ENCODE measurements at regions not wholly inside any gene's neighbourhood (a gene's known extent, or its start where the extent isn't known, plus 50 kb on each side); places are given as distances from the start of the nearest gene placed in this dataset.
"Not testable (repeated sequence)": the region's sequence is repeated elsewhere in the genome, so short reads cannot be mapped to it uniquely, and the experiment has no call there.

DNA sequence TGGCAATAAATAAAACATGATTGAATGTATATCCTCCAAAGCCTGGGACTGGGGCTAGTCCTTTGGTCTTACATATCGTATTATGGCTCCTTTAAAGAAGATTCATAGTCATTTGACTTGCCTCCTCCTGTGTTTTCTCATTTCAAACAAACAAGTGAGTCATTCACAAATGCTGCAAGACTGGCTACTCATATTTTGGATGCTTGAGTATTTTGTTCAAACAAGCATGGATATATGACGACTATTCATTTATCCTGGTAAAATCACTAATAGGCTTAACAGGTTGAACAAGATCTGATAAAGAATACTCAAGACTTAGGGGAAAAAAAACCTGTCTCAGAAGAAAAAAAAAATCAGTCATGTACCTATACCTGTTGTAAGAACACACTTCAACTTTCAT lies 111.1 kb upstream of the CCDC28A start:
- DNase-seq (ENCODE audit: low spot score), result peak; percentile 20

DNA sequence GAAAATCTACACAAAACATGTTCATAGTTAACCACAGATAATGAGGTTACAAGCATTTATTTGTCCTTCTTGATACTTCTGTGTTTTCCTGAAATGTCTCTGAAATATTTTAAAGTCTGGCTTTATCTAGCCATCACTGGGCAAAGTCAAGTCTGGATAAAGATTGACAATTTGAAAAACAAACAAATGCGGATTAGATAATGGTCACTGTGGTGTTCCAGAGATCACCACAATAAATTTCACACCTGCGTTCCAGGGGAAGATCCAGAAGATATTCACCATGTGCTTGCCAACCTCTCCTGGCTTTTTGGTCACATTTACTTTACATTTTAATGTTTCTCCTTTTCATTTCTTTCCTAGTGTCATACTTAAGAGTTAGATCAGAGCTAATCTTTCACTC lies 109.7 kb upstream of the CCDC28A start:
- no peak for DNase-seq (ENCODE audit: low spot score)

DNA sequence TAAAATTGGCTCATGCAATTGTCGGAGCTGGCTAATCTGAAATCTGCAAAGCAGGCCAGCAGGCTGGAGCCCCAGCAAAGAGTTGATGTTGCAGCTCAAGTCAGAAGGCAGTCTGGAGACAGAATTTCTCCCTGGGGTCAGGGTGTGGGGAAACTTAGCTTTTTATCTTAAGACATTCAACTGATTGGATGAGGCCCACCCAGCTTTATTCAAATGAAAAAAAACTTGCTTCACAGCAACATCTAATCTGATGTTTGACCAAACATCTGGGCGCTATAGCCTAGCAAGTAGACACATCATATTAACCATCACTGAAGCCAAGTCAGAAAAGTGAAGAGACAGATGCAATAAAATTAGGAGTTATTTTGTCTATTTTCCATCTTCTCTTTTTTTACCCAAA lies 108.8 kb upstream of the CCDC28A start:
- DNase-seq (ENCODE audit: low spot score), result no peak

DNA sequence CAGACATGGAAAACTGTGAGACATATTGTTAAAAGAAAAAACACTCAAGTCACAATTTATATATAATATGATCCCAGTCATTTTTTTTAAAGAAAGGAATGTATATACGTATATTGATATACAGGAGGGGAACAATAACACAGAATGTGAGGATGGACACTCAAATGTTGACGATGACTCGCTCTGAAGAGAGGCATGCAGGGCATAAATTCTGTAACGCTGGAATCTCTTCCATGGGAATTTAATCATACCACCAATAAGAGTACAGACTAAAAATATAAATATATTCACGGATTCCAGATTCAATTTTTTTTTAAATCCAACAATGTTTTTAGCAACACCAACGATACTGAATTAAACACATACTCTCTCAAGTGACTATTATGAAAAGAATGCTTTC lies 106.9 kb upstream of the CCDC28A start:
- no peak for DNase-seq (ENCODE audit: low spot score)

DNA sequence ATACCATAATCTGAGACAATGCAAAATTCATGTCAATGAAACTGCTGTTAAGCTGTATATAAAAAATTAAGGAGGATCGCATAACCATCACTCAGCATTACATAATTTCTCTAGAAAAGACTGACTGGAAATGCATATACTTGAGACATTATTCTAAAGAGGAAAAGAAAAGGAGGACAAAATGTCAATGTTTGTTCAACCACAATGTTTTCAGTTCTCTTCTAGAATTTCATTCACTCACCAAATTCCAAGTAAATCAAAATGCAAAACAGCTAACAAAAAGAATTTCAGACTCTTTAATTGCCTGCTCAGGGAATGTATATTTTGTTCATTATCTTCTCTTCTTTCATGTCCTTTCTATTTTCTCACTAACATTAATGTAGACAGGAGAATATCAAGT lies 106.2 kb upstream of the CCDC28A start:
- no peak for DNase-seq (ENCODE audit: low spot score)

DNA sequence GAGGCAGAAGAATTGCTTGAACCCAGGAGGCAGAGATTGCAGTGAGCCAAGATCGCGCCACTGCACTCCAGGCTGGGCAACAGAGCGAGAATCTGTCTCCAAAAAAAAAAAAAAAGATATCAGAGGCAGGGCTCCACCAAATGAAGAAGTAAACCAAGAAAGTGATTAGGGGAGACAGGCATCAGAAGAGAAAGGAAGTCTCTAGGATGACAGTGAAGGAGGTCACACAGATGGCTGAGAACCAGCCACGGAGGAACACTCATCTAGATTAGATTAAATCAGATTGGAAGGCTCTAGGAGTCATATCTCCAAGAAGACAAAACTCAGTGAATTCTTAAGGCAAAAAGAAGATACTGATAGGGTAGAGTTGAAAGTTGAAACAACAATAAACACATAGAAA lies 102.2 kb upstream of the CCDC28A start:
- DNase-seq (ENCODE audit: low spot score), result no peak

DNA sequence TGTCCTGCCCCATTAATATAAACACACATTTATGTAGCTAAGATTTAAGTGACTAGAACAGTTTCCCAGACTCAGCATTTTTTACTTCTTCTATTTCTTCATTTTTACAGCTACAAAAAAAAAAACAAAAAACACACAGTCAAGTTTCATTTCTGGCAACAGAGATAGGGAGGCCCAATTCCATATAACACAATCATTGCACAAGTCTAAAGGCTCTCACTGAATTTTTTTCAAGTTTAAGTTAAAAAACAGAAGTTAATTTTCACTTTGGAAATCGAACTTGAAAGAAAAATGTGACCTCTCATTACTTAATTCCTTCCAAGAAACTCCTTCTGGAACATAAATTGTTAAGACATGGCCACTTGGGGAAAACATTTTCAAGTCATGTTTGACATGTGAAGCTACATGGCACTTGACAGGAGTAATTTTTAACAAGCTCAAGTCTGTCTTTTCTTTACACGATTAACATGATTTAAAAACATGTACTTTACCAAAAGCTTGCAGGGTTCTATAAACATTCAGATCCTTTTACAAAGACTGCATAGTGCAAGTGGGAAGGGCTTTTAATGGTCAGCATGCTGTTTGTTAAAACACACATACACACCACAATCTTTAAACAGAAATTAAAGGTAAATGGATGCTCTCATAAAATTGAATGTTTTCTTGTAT lies 100.1 kb upstream of the CCDC28A start:
- DNase-seq (ENCODE audit: low spot score), result no peak

DNA sequence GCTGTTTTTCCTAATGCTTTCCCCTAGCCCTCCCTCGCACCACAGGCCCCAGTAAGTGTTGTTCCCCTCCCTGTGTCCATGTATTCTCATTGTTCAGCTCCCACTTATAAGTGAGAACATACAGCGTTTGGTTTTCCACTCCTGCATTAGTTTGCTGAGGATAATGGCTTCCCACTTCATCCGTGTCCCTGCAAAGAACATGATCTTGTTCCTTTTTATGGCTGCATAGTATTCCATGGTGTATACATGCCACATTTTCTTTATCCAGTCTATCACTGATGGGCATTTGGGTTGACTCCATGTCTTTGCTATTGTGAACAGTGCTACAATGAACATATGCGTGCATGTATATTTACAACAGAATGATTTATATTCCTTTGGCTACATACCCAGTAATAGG lies 99.1 kb upstream of the CCDC28A start:
- not testable (repeated sequence) for DNase-seq (ENCODE audit: low spot score)

DNA sequence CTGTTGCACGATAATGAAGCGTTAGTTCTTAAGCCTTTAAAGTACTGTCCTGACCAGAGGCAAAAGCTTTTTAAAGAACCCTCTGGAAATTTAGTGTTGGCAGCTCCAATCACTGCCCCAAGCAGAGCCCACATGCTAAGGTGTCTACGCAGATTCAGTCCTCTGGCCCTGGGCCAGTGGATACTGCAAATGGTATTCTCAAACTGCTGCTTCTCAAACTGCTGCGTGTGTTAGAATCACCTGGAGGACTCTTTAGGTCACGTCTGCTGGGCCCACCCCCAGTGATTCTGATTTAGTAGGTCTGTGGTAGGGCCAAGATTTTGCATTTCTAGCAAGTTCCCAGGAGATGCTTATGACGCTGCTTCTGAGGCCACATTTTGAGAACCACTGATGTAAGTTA lies 96.0 kb upstream of the CCDC28A start:
- no peak for DNase-seq (ENCODE audit: low spot score)

DNA sequence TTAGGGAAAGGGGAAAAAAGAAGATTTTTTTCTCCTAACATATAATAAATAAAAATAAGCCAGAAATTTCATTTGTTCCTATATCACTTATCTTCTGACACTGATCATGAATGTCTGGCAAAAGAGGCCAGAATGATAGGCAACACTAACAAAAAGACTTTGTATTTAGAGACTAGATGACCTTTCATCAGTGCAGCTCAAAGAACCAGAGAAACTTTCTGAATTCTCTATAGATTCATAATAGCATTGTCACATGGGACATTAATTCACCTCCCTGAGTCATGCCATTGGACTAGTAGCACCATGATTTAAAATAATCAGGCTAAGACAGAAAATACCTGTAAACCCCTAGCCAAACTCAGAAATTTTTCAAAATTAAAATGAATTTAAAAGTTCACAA lies 95.4 kb upstream of the CCDC28A start:
- no peak for DNase-seq (ENCODE audit: low spot score)

DNA sequence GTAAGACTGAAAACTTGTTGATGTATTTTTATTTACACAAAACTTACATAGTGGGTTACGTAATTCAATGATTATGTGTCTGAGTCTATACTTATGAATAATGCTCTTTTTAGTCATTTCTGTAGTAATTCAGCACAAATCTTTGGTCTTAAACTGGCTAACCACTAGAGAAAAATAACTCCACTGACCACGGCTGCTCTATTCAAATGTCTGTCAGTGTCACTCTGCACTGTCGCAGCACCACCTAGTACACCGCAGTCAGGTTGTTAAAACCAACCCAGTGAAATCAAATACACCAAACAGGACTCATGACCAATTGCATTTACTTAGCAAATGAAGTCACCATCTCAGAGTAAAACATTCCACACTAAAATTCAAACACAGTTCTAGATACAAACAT lies 93.5 kb upstream of the CCDC28A start:
- DNase-seq (ENCODE audit: low spot score), result no peak

DNA sequence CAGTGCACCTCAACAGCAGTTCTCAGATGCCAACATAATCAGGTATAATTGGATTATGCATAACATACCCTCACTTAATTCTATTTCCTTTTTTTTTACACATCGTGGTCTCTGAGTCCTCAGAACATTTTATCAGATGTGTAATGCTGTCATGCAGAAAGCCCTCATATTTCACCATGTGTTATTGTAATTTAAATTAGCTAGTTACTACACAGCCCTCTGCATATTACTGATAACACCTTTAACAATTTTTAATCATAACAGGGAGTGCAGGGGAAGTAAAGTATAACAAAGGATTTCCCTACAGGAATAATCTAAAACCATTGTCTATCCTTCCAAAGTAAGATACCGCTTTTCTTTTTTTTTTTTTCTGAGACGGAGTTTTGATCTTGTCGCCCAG lies 91.9 kb upstream of the CCDC28A start:
- no peak for DNase-seq (ENCODE audit: low spot score)

DNA sequence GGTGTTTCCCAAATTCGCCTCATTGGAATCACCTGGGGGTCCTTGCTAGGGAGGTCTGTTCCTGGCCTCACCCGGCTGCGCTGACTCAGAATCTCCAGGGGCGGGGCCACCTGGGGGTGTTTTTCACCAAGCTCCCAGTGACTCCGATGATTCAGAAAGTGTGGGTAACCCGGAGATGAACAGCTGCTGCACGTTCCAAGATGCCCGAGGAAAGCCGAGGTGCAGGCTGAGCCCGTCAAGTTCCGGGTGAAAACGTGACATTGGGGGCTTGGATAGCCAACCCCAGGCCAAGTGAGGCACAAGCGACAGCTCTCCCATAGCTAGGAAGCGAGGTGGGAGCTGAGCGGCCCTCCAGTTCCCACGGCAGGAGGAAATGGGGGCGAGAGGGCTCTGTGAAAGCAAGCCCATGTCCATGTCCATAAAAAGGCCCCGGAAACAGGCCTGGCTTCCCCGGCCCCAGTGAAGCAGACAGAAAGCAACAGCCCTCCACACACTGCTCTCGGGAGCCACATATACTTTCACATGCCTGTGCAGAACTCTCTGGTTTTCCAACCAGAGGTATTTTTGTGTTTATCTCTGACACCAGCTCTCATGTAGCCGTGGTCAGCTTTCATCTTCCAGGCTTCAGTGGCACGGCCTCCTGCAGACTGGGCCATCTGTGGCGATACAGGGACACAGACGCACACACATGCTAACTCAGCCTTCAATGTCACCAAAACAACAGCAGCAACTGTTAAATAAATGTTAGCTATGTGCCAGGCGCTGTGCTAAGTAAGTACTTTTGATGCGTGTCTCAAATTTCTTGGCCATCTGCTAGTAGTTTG lies 90.7 kb upstream of the CCDC28A start:
- DNase-seq (ENCODE audit: low spot score), result no peak

DNA sequence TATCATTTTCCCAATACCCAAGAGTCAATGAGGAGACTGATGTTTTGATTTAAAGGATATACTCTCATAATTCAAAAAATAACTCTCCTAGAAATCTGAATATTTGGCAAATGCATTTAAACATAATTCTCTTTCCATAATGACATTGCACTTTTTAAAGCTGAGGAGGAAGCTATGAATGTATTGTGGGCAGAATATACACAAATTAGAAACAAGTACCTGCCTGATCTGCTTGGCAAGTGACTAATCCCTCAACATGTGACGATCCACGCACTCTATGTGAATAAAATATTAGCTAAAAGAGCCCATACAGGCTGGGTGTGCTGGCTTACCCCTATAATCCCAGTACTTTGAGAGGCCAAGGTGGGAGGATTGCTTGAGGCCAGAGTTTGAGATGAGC lies 88.3 kb upstream of the CCDC28A start:
- DNase-seq (ENCODE audit: low spot score), result no peak

DNA sequence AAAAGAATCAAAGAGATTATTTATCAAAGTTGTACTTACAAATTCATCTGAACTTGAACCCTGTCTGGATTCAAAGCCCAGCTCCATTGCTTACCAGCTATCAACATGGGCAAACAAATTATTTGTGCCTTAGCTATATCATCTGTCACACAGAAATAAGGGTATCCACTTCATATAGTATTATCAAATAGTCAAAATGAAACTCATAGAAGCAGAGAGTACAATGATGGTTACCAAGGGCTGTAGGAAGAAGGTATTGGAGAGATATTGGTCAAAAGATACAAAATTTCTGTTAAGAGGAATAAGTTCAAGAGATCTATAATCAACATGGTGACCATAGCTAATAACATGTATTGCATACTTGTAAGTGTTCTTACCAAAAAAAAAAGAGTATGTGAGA lies 87.8 kb upstream of the CCDC28A start:
- DNase-seq (ENCODE audit: low spot score), result no peak

DNA sequence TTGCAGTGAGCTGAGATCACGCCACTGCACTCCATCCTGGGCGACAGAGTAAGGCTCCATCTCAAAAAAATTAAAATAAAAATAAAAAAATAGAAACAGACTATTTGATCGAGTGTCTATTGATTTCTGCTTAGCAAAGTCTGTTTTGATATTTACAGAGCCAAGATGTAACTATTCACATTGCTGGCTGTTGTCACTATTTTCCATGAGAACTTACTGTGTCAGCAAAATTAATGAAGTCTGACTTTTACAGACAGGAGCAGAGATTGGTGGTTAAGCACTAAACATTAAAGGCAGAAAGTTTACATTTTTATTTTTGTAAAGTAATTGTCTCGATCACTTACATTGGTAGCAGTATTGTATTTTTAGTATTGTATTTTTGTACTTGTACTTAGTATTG lies 85.0 kb upstream of the CCDC28A start:
- no peak for DNase-seq (ENCODE audit: low spot score)

DNA sequence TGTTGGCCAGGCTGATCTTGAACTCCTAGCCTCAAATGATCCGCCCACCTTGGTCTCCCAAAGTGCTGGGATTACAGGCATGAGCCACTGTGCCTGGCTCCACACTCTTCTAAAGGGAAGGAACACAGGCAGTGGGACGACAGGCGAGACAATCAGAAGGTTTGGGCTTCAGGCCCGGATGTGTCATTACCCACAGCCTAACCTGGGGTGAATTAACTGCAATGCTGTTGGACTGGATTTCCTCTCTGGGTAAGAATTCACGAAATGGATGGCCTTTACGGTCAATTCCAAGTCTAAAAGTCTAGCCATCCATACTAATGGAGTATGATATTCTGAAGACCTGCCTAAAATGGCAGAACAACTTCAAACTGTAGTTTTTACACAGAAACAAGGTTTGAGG lies 83.7 kb upstream of the CCDC28A start:
- DNase-seq (ENCODE audit: low spot score), result no peak

DNA sequence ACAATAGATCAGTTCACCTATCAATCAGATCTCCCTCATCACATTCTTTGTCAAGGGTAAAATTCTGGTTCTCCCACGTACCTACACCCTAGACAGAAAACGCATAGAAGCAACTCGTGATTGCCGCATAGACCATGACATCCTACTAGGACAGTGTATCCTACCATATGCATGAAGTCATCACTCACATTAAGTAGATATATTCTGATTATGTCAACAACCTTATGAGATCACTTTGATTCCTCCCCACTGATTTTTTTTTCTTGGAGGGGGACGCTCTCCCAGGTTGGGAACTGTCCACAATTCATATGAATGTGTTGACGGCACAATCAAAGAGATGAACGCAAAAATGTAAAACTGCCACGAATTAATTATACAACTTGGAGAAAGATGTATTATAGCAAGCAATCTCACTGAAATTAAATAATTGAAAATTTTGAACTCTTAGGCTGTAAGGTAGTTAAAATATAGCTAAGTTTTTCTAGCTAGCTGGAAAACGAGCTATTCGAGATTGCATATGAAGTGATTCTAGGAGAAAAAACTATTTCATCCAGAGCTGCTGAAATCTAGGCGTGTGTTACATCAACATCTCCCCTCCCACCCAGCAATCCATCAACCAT lies 82.5 kb upstream of the CCDC28A start:
- no peak for DNase-seq (ENCODE audit: low spot score)

DNA sequence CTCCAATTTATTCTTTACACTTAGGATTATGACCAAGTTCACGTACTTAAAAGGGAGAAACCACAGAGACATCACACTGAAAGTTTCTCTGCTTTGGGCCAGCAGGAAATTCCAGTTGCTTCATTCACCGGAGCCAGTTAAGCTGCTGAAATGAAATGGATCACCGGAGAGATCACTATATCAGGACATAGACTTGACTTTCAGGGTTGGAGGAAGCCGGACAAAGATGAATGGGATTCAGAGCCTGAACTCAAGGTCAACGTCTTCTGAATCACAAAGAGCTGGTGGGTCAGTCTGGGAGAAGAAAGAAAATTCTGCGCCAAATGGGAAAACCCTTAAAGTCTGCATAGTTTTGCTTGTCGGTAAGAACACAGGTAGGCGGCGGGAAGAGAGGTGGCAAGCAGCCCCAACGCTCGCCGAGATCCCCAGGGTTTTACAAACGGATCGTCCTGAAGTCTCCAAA lies 81.9 kb upstream of the CCDC28A start:
- DNase-seq (ENCODE audit: low spot score), result peak; percentile 77

DNA sequence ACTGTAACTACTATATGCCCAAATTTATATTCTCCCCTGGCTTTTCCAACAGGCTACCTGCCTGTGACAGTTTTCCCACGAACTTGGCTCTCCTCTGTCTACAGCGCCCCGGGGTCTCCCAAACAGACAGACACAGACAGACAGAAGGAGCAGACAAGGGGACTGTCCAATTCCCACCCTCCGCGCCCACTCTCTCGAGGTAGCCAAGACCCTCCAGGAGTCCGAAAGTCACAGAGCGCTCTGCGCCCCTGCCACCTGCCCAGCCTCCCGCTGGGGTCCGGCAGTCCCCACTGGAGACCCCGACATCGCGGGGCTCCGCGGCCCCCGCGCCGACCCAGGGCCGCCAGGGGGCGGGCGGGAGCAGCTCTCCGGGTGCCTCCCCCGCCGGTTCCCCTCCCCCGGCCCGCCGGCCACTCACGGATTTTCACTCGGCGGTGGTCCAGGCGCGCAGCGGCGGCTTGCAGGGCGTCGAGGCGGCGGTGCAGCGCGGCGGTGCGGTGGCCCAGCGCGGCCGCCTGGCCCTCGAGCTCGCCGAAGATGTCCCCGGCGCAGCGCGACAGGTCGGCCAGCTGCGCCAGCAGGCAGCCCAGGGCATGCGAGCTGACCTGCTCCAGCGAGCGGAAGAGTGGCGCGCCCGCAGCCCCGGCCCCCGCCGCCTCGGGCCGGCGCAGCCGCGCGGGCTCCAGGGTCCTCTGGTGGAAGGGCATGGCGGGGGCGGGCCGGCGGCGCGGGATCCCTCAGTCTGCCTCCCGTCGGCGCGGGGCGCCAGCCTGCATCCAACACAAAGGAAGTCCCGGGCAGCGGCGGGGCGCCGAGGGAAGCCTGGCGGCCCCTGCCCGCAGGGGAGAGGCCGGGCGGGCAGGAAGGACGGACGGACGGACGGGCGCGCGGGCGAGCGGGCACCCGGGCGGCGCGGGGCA lies 81.3 kb upstream of the CCDC28A start:
- peak; percentile 64 for DNase-seq (ENCODE audit: low spot score)

DNA sequence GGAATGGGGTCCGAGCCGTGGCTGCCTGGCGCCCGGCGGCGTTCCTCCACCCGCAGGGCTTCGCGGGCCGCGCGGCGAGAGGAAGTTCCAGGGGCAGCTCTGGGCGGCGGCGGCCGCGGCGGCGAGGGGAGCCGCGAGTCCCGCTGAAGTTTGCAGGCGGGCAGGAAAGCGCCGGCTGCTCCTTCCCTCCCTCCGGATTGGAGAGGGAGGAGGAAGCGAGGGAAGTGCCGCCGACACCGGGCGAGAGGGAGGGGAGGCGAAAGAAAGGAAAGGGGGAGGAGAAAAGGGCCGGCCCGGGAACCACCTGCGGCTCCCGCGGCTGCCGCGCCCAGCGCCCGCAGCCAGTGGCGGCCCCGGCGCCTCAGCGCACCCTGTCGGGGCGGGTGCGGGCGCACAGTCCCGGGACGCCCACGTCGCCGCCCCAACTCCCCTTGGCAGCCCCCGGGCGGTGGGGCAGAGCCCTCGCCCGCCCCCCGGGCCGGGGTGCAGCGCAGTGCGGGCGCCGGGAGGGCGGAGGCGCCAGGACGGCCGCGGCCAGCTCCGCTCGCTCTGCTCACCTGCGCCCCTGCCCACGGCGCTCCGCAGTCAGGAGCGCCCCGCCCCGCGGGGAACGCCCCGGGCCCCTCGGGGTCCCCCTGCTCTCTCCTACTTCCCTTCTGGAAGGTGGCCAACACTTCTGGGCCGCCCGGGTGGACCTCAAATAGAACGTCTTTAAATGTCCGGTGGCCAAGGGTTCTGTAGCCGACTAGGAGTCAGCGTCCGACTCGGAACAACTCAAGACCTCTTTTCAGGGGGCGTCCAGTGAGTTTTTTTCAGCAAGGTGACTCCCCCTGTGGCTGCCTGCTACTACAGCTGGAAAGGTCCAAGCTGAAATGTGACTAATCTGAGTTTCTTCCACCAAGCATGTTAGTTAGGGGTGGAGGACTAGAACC lies 80.3 kb upstream of the CCDC28A start:
- DNase-seq (ENCODE audit: low spot score), result peak; percentile 90

All from kidney tubule cell (primary cell).